H1 (cell line): ENCODE measurements at regions not wholly inside any gene's neighbourhood (a gene's known extent, or its start where the extent isn't known, plus 50 kb on each side); places are given as distances from the start of the nearest gene placed in this dataset.

Experiments
- CTCF ChIP-seq, 3 experiments: IDR thresholded peaks; 1 replicate in 2 of 3; 2 replicates in 1 of 3; pipeline versions ENCODE4 v1.5.1 to v1.6.1; 2011; ENCODE audit warnings: low read length in 3 of 3, mild to moderate bottlenecking in 3 of 3, inconsistent platforms in 2 of 3, low read depth in 1 of 3, moderate library complexity in 1 of 3; ENCODE audit not compliant: insufficient read depth in 1 of 3; ENCODE audit errors: control extremely low read depth in 1 of 3
- EZH2 ChIP-seq: fragments of 200-600 bp; sonication (generic); IDR thresholded peaks from 2 replicates; pipeline ENCODE4 v1.7.1; 2012; ENCODE audit warnings: low read depth, mild to moderate bottlenecking, moderate library complexity, low read length, inconsistent platforms; ENCODE audit not compliant: severe bottlenecking
- SIX5 ChIP-seq: IDR thresholded peaks from 2 replicates; pipeline ENCODE4 v1.6.1; 2011; ENCODE audit warnings: mild to moderate bottlenecking, low read depth, low read length

GRCh38 chr5:115360046-115360685 lies 63.7 kb upstream of the CCDC112 start:
- TF ChIP-seq CTCF (IDR thresholded peaks at IDR 0.05; ENCODE audit: control extremely low read depth in 1 of 3, insufficient read depth in 1 of 3, low read depth in 1 of 3, low read length in 3 of 3) (no peak), SIX5 (no peak), EZH2 (no peak)
